IPS-NIHi7 (cell line): ENCODE measurements at regions not wholly inside any gene's neighbourhood (a gene's known extent, or its start where the extent isn't known, plus 50 kb on each side); places are given as distances from the start of the nearest gene placed in this dataset.
"Not testable (repeated sequence)": the region's sequence is repeated elsewhere in the genome, so short reads cannot be mapped to it uniquely, and the experiment has no call there.

Experiments
- DNase-seq: peaks from one replicate; pipeline ENCODE4 v3.0.0; 2012; ENCODE audit warnings: mixed read lengths; ENCODE audit errors: extremely low spot score

GRCh38 chr1:224061436-224061835 is 52.5 kb upstream of the FBXO28 start:
- DNase-seq = no peak

- DNase-seq = no peak
Measured at GRCh38 chr1:224059897-224060427, 53.9 kb upstream of the FBXO28 start.

- DNase-seq = no peak
Measured at GRCh38 chr1:224058303-224058702, 55.6 kb upstream of the FBXO28 start.

- DNase-seq = no peak
Measured at GRCh38 chr1:224057461-224058199, 56.3 kb upstream of the FBXO28 start.

- no peak for DNase-seq
Measured at GRCh38 chr1:224054611-224055010, 59.3 kb upstream of the FBXO28 start.

- DNase-seq = no peak
Measured at GRCh38 chr1:224054012-224054411, 59.9 kb upstream of the FBXO28 start.

GRCh38 chr1:224053456-224053855 is 60.5 kb upstream of the FBXO28 start:
- no peak for DNase-seq

GRCh38 chr1:224052772-224053171 is 61.1 kb upstream of the FBXO28 start:
- no peak for DNase-seq

GRCh38 chr1:224051782-224052181 is 62.1 kb upstream of the FBXO28 start:
- DNase-seq = not testable (repeated sequence)

GRCh38 chr1:224051086-224051406 is 62.9 kb upstream of the FBXO28 start:
- no peak for DNase-seq

- DNase-seq = no peak
Measured at GRCh38 chr1:224047538-224047937, 66.4 kb upstream of the FBXO28 start.

- DNase-seq = no peak
Measured at GRCh38 chr1:224045556-224045955, 68.4 kb upstream of the FBXO28 start.

GRCh38 chr1:224044420-224044819 is 69.5 kb upstream of the FBXO28 start:
- no peak for DNase-seq

- no peak for DNase-seq
Measured at GRCh38 chr1:224042557-224043118, 71.3 kb upstream of the FBXO28 start.

GRCh38 chr1:224041032-224041431 is 72.9 kb upstream of the FBXO28 start:
- DNase-seq = no peak

GRCh38 chr1:224040423-224040822 is 73.5 kb upstream of the FBXO28 start:
- DNase-seq = not testable (repeated sequence)

- DNase-seq = not testable (repeated sequence)
Measured at GRCh38 chr1:224040006-224040405, 73.9 kb upstream of the FBXO28 start.

- not testable (repeated sequence) for DNase-seq
Measured at GRCh38 chr1:224038832-224039231, 75.1 kb upstream of the FBXO28 start.

GRCh38 chr1:224037362-224037761 is 76.5 kb upstream of the FBXO28 start:
- not testable (repeated sequence) for DNase-seq

- DNase-seq = not testable (repeated sequence)
Measured at GRCh38 chr1:224032608-224033276, 81.2 kb upstream of the FBXO28 start.

- DNase-seq = not testable (repeated sequence)
Measured at GRCh38 chr1:224031986-224032385, 81.9 kb upstream of the FBXO28 start.

GRCh38 chr1:224030257-224030656 is 83.7 kb upstream of the FBXO28 start:
- DNase-seq = not testable (repeated sequence)
